ENCODE measurements at regions not wholly inside any gene's neighbourhood (a gene's known extent, or its start where the extent isn't known, plus 50 kb on each side); places are given as distances from the start of the nearest gene placed in this dataset.

GRCh38 chr3:150128126-150128525 is 157.4 kb upstream of the PFN2 start:
- no peak overlapping the region for H3K4me3 Mint-ChIP-seq
- Histone ChIP-seq H4K20me1 (ENCODE audit: control insufficient read depth, insufficient read depth, insufficient read length) (no peaks in the 10 kb centered on the region), H3K56ac (ENCODE audit: insufficient read length, low read depth, low read length) (no peak overlapping the region), H2AFZ (ENCODE audit: low read length) (no peak overlapping the region), H3K79me2 (ENCODE audit: insufficient read depth, low read length) (no peaks in the 10 kb centered on the region), H3K9ac (ENCODE audit: extremely low read depth, insufficient read length, low read length) (no peak overlapping the region), H2AK5ac (ENCODE audit: insufficient read length, low read length) (no peak overlapping the region), H3K14ac (ENCODE audit: insufficient read depth, low read length) (no peak overlapping the region), H3T11ph (ENCODE audit: low read length) (no peak overlapping the region), H3K9me3 (ENCODE audit: control insufficient read depth, low read depth, low read length) (no peaks in the 10 kb centered on the region), H3K4me2 (ENCODE audit: insufficient read depth, insufficient read length, low read length) (no peak overlapping the region), H3K23me2 (ENCODE audit: insufficient read length, low read depth, low read length, poor library complexity, severe bottlenecking) (peaks cover 4% of the 10 kb centered on the region), H3K27ac (ENCODE audit: insufficient read length, low read depth, low read length) (no peak overlapping the region), H2BK5ac (ENCODE audit: insufficient read length, low read length) (no peak overlapping the region), H3K4ac (ENCODE audit: low read depth, low read length) (no peak overlapping the region), H3K23ac (ENCODE audit: insufficient read length, low read depth, low read length) (no peak overlapping the region), H4K5ac (ENCODE audit: insufficient read length, low read depth, low read length) (no peak overlapping the region), H2BK12ac (ENCODE audit: insufficient read length, low read depth, low read length) (no peak overlapping the region), H3K4me1 (ENCODE audit: insufficient read depth, low read length) (peaks cover 17% of the 10 kb centered on the region; the same call in 1 of the 2 replicates), H2BK20ac (ENCODE audit: low read depth, low read length, poor library complexity, severe bottlenecking) (no peak overlapping the region), H4K8ac (replicated peaks; ENCODE audit: insufficient read length, low read depth, low read length) (no peak overlapping the region), H4K91ac (ENCODE audit: insufficient read length, low read depth, low read length) (no peak overlapping the region), H3K18ac (ENCODE audit: insufficient read length, low read depth, low read length) (no peak overlapping the region), H3K27me3 (ENCODE audit: insufficient read depth, low read length) (no peaks in the 10 kb centered on the region), H2BK120ac (ENCODE audit: low read depth, low read length, poor library complexity, severe bottlenecking) (no peak overlapping the region), H2BK15ac (ENCODE audit: low read depth, low read length) (no peak overlapping the region), H3K79me1 (ENCODE audit: insufficient read depth, low read depth, low read length, poor library complexity, severe bottlenecking) (no peaks in the 10 kb centered on the region)
- DNase-seq, result no peak
- no peaks in the 10 kb centered on the region for H3K27me3 Mint-ChIP-seq (ENCODE audit: low read depth)
- peaks cover 39 to 43% of the 10 kb centered on the region in 2 experiments for H3K4me1 Mint-ChIP-seq
- H3K27ac Mint-ChIP-seq, result no peak overlapping the region; a peak in 1 of 7 replicates
- no CpG with 5 or more reads among the region's 3 CpGs for WGBS (ENCODE audit: extremely low coverage, insufficient read length, low lambda C conversion rate)
- no peaks in the 10 kb centered on the region for H3K9me3 Mint-ChIP-seq
- H3K36me3 Mint-ChIP-seq (ENCODE audit: insufficient read depth in 1 of 3, low read depth in 3 of 3), result peaks cover 0 to 2% (median 0%) of the 10 kb centered on the region in 3 experiments; a peak in 1 of 7 replicates
- no peak for TF ChIP-seq CTCF (conservative IDR thresholded peaks at IDR 0.05)
